OCI-LY1 (cell line): ENCODE measurements at regions not wholly inside any gene's neighbourhood (a gene's known extent, or its start where the extent isn't known, plus 50 kb on each side); places are given as distances from the start of the nearest gene placed in this dataset.

Experiments
- H2AFZ ChIP-seq: fragments of 200-600 bp; sonication (generic), shearing (Covaris generic); 2 replicates; pipeline ENCODE4 v1.6.0; 2014; ENCODE audit warnings: antibody characterized with exemption, mild to moderate bottlenecking, low read length
- H3F3A ChIP-seq: fragments of 200-600 bp; sonication (generic), shearing (Covaris generic); 2 replicates; pipeline ENCODE4 v1.6.0; 2014; ENCODE audit warnings: mild to moderate bottlenecking, antibody characterized with exemption, low read length, moderate library complexity; ENCODE audit not compliant: insufficient read depth
- H3K27ac ChIP-seq: fragments of 200-600 bp; sonication (generic); 2 replicates; pipeline ENCODE4 v1.5.1; 2014; ENCODE audit warnings: low read length, mixed run types, mild to moderate bottlenecking, low read depth; ENCODE audit not compliant: poor library complexity, severe bottlenecking
- H3K27me3 ChIP-seq: fragments of 200-600 bp; sonication (generic); 2 replicates; pipeline ENCODE4 v1.6.0; 2014; ENCODE audit warnings: antibody characterized with exemption, mild to moderate bottlenecking, low read length, moderate library complexity; ENCODE audit not compliant: insufficient read depth
- H3K36me3 ChIP-seq: fragments of 200-600 bp; sonication (generic); 2 replicates; pipeline ENCODE4 v1.6.1; 2014; ENCODE audit warnings: mild to moderate bottlenecking, antibody characterized with exemption, low read length, moderate library complexity, mixed read lengths; ENCODE audit not compliant: insufficient read depth
- H3K4me1 ChIP-seq: fragments of 200-600 bp; sonication (generic); 2 replicates; pipeline ENCODE4 v1.5.1; 2014; ENCODE audit warnings: mild to moderate bottlenecking, low read length, moderate library complexity; ENCODE audit not compliant: insufficient read depth, severe bottlenecking
- H3K4me2 ChIP-seq: fragments of 200-600 bp; sonication (generic), shearing (Covaris generic); 2 replicates; pipeline ENCODE4 v1.6.1; 2014; ENCODE audit warnings: low read length
- H3K4me3 ChIP-seq: fragments of 200-600 bp; sonication (generic); 2 replicates; pipeline ENCODE4 v1.5.1; 2014; ENCODE audit warnings: low read length, low read depth, mild to moderate bottlenecking, mixed read lengths; ENCODE audit not compliant: poor library complexity, severe bottlenecking
- H3K79me2 ChIP-seq: fragments of 200-600 bp; shearing (Covaris generic); 2 replicates; pipeline ENCODE4 v1.6.1; 2016; ENCODE audit warnings: mixed run types, low read length, mixed read lengths; ENCODE audit not compliant: insufficient read depth
- H3K9ac ChIP-seq: fragments of 200-600 bp; sonication (generic), shearing (Covaris generic); 2 replicates; pipeline ENCODE4 v1.6.1; 2014; ENCODE audit warnings: mild to moderate bottlenecking, low read length, mixed read lengths
- H3K9me2 ChIP-seq: fragments of 200-600 bp; sonication (generic), shearing (Covaris generic); 2 replicates; pipeline ENCODE4 v1.6.1; 2014; ENCODE audit warnings: low read depth, mild to moderate bottlenecking, low read length, mixed read lengths
- H3K9me3 ChIP-seq: fragments of 200-600 bp; shearing (Covaris generic); 2 replicates; pipeline ENCODE4 v1.6.1; 2014; ENCODE audit warnings: low read length, mixed read lengths
- H4K20me1 ChIP-seq: fragments of 200-600 bp; sonication (generic), shearing (Covaris generic); 2 replicates; pipeline ENCODE4 v1.6.0; 2016; ENCODE audit warnings: mild to moderate bottlenecking, low read length; ENCODE audit not compliant: insufficient read depth
- EZH2 ChIP-seq: fragments of 200-600 bp; sonication (generic), shearing (Covaris generic); IDR thresholded peaks from 2 replicates; pipeline ENCODE4 v1.8.0; 2017; ENCODE audit warnings: borderline replicate concordance, mixed run types, mild to moderate bottlenecking, antibody characterized with exemption, low read length, moderate library complexity, mixed read lengths
- TF ChIP-seq, protein P1 (sequence below): fragments of 200-600 bp; sonication (generic), shearing (Covaris generic); IDR thresholded peaks from 2 replicates; pipeline ENCODE4 v1.5.1; 2017; ENCODE audit warnings: mild to moderate bottlenecking, antibody characterized with exemption, low read length, moderate library complexity, mixed read lengths

DNA sequence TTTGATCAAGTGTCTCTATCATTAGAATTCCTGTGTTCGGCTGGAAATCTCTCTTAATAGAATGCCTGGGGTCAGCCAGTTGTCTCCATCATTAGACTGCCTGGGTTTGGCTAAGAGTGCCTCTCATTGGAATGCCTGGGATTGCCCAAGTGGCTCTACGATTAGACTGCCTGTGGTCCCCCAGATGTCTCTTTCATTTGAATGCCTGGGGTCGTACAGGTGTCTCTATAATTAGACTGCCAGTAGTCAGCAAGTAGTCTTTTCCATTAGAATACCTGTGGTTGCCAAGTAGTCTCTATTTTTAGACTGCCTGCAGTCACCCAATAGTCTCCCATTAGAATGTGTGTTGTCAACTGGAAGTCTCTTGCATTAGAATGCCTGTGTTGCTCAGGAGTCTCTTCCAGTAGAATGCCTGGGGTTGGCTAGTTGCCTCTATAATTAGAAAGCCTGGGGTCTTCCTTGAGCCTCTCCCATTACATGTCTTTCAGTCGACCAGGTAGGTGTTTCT lies 1523.2 kb downstream of the UQCRFS1 start:
- Histone ChIP-seq H3K9me3 (no peaks in the 10 kb centered on the region), H4K20me1 (no peaks in the 10 kb centered on the region)

DNA sequence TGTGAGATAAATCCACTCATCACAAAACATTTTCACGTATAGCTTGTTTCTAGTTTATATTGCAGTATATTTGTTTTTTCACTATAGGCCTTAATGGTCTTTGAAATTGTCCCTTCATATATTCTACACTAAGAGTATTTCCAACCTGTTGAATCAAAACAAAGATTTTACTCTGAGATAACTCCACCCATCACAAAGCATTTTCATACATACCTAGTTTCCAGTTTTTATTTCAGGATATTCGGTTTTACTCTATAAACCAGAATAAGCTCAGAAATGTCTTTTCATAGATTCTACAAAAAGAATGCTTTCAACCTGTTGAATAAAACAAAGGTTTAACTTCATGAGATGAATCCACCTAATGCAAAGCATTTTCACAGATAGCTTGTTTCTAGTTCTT lies 1528.7 kb downstream of the UQCRFS1 start:
- H3K9ac ChIP-seq: no peak overlapping the region
- H4K20me1 ChIP-seq: no peaks in the 10 kb centered on the region
- H3K27me3 ChIP-seq: no peaks in the 10 kb centered on the region
- no peaks in the 10 kb centered on the region for H3K9me3 ChIP-seq
- H3K4me2 ChIP-seq: no peak overlapping the region
- TF ChIP-seq, protein P1, sequence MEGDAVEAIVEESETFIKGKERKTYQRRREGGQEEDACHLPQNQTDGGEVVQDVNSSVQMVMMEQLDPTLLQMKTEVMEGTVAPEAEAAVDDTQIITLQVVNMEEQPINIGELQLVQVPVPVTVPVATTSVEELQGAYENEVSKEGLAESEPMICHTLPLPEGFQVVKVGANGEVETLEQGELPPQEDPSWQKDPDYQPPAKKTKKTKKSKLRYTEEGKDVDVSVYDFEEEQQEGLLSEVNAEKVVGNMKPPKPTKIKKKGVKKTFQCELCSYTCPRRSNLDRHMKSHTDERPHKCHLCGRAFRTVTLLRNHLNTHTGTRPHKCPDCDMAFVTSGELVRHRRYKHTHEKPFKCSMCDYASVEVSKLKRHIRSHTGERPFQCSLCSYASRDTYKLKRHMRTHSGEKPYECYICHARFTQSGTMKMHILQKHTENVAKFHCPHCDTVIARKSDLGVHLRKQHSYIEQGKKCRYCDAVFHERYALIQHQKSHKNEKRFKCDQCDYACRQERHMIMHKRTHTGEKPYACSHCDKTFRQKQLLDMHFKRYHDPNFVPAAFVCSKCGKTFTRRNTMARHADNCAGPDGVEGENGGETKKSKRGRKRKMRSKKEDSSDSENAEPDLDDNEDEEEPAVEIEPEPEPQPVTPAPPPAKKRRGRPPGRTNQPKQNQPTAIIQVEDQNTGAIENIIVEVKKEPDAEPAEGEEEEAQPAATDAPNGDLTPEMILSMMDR: no peak
- TF ChIP-seq EZH2: no peak
- H3K36me3 ChIP-seq: no peaks in the 10 kb centered on the region
- no peaks in the 10 kb centered on the region for H3F3A ChIP-seq
- H3K9me2 ChIP-seq: no peaks in the 10 kb centered on the region
- H3K79me2 ChIP-seq: no peaks in the 10 kb centered on the region
- H3K4me1 ChIP-seq: no peaks in the 10 kb centered on the region
- no peak overlapping the region for H3K27ac ChIP-seq
- no peak overlapping the region for H3K4me3 ChIP-seq
- H2AFZ ChIP-seq: no peak overlapping the region

More for the DNA sequence above, 1523.2 kb downstream of the UQCRFS1 start:
- Histone ChIP-seq H3K36me3 (no peaks in the 10 kb centered on the region), H3K27ac (no peak overlapping the region), H3K4me1 (no peaks in the 10 kb centered on the region), H3F3A (no peaks in the 10 kb centered on the region), H3K4me2 (no peak overlapping the region), H3K4me3 (no peak overlapping the region), H3K79me2 (no peaks in the 10 kb centered on the region), H3K27me3 (no peaks in the 10 kb centered on the region), H2AFZ (no peak overlapping the region), H3K9ac (no peak overlapping the region), H3K9me2 (no peaks in the 10 kb centered on the region)
- TF ChIP-seq, protein P1: no peak
- TF ChIP-seq EZH2: no peak

DNA sequence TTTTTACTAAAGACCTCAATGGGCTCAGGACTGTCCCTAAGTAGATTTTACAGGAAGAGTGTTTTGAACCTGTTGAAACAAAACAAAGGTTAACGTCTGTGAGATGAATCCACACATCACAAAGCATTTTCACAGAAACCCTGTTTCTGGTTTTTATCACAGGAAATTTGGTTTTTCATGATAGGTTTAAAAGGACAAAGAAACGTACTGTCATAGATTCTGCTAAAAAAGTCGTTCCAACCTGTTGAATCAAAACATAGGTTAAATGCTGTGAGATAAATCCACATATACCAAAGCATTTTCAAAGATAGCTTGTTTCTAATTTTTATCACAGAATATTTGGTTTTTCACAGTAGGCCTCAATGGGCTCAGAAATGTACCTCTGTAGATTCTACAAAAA lies 1531.0 kb downstream of the UQCRFS1 start:
- H3K4me3 ChIP-seq: no peak overlapping the region
- H3K27me3 ChIP-seq: no peaks in the 10 kb centered on the region
- H2AFZ ChIP-seq: no peak overlapping the region
- no peaks in the 10 kb centered on the region for H3F3A ChIP-seq
- no peaks in the 10 kb centered on the region for H4K20me1 ChIP-seq
- no peaks in the 10 kb centered on the region for H3K9me3 ChIP-seq
- H3K9ac ChIP-seq: no peak overlapping the region
- H3K9me2 ChIP-seq: no peaks in the 10 kb centered on the region
- no peak for TF ChIP-seq EZH2
- TF ChIP-seq, protein P1: no peak
- no peaks in the 10 kb centered on the region for H3K79me2 ChIP-seq
- H3K4me1 ChIP-seq: no peaks in the 10 kb centered on the region
- H3K27ac ChIP-seq: no peak overlapping the region
- H3K36me3 ChIP-seq: no peaks in the 10 kb centered on the region
- no peak overlapping the region for H3K4me2 ChIP-seq
